ENCODE measurements at regions not wholly inside any gene's neighbourhood (a gene's known extent, or its start where the extent isn't known, plus 50 kb on each side); places are given as distances from the start of the nearest gene placed in this dataset.
"Not testable (repeated sequence)": the region's sequence is repeated elsewhere in the genome, so short reads cannot be mapped to it uniquely, and the experiment has no call there.

- DNase-seq = no peak
These were observed 225.6 kb upstream of the LMCD1 start for GRCh38 chr3:8276056-8276455.

- no peak for DNase-seq
These were observed 225.1 kb upstream of the LMCD1 start for GRCh38 chr3:8276506-8276905.

GRCh38 chr3:8278448-8278847, 223.2 kb upstream of the LMCD1 start:
- DNase-seq = no peak

GRCh38 chr3:8279476-8279875, 222.1 kb upstream of the LMCD1 start:
- no peak for DNase-seq

GRCh38 chr3:8279886-8280550, 221.6 kb upstream of the LMCD1 start:
- DNase-seq = no peak

- DNase-seq = no peak
These were observed 219.0 kb upstream of the LMCD1 start for GRCh38 chr3:8282541-8283165.

GRCh38 chr3:8283193-8283592, 218.4 kb upstream of the LMCD1 start:
- no peak for DNase-seq

- DNase-seq = no peak
These were observed 215.5 kb upstream of the LMCD1 start for GRCh38 chr3:8286086-8286485.

- DNase-seq = no peak
These were observed 214.9 kb upstream of the LMCD1 start for GRCh38 chr3:8286749-8287148.

GRCh38 chr3:8290611-8291010, 211.0 kb upstream of the LMCD1 start:
- no peak for DNase-seq

- no peak for DNase-seq
These were observed 205.2 kb upstream of the LMCD1 start for GRCh38 chr3:8296461-8296860.

GRCh38 chr3:8298021-8298954, 203.3 kb upstream of the LMCD1 start:
- no peak for DNase-seq

GRCh38 chr3:8301977-8302735, 199.5 kb upstream of the LMCD1 start:
- no peak for DNase-seq

GRCh38 chr3:8303466-8303865, 198.2 kb upstream of the LMCD1 start:
- no peak for DNase-seq

- no peak for DNase-seq
These were observed 196.3 kb upstream of the LMCD1 start for GRCh38 chr3:8305371-8305770.

GRCh38 chr3:8307545-8308110, 194.0 kb upstream of the LMCD1 start:
- DNase-seq = no peak

GRCh38 chr3:8311321-8311720, 190.3 kb upstream of the LMCD1 start:
- no peak for DNase-seq

GRCh38 chr3:8312685-8313084, 188.9 kb upstream of the LMCD1 start:
- no peak for DNase-seq

GRCh38 chr3:8313560-8314267, 187.9 kb upstream of the LMCD1 start:
- no peak for DNase-seq

GRCh38 chr3:8315526-8315925, 186.1 kb upstream of the LMCD1 start:
- not testable (repeated sequence) for DNase-seq

GRCh38 chr3:8317661-8318649, 183.7 kb upstream of the LMCD1 start:
- no peak for DNase-seq

Data from activated CD4-positive, alpha-beta T cell treated with anti-CD3 and anti-CD28 coated beads for 1 hour (primary cell).